ENCODE measurements at regions not wholly inside any gene's neighbourhood (a gene's known extent, or its start where the extent isn't known, plus 50 kb on each side); places are given as distances from the start of the nearest gene placed in this dataset.

- Histone ChIP-seq H3K36me3 (no peaks in the 10 kb centered on the region), H3K4me1 (no peaks in the 10 kb centered on the region), H3K27ac (no peak overlapping the region), H3K9me3 (no peaks in the 10 kb centered on the region), H3K27me3 (no peaks in the 10 kb centered on the region), H3K4me3 (replicated peaks in 1 of 3) (no peak overlapping the region)
- intact Hi-C loops (cut with DNase I) = no loop called here
- no peak for DNase-seq
- TF ChIP-seq POLR2A (IDR thresholded peaks at IDR 0.05) (no peak), CTCF (IDR thresholded peaks at IDR 0.05) (no peak)
- WGBS, 2 donors = 97 to 98% methylated on average over 4 of the region's 4 CpGs
These were observed 90.5 kb upstream of the SPRED2 start for GRCh38 chr2:65522922-65523321.

- TF ChIP-seq POLR2A (IDR thresholded peaks at IDR 0.05) = no peak
- no peak for TF ChIP-seq CTCF (IDR thresholded peaks at IDR 0.05)
- intact Hi-C loops (cut with DNase I) = no loop called here
- Histone ChIP-seq H3K9me3 (no peaks in the 10 kb centered on the region), H3K36me3 (no peaks in the 10 kb centered on the region), H3K4me1 (no peaks in the 10 kb centered on the region), H3K27me3 (no peaks in the 10 kb centered on the region), H3K27ac (no peak overlapping the region), H3K4me3 (replicated peaks in 1 of 3) (no peak overlapping the region)
- no peak for DNase-seq
- WGBS, 2 donors = 85 to 100% methylated on average over 1 of the region's 1 CpG
These were observed 86.4 kb upstream of the SPRED2 start for GRCh38 chr2:65518751-65519150.

GRCh38 chr2:65514555-65515195 is 82.3 kb upstream of the SPRED2 start:
- WGBS, 2 donors = 78 to 89% methylated on average over 4 of the region's 4 CpGs
- TF ChIP-seq POLR2A (IDR thresholded peaks at IDR 0.05) (no peak), CTCF (IDR thresholded peaks at IDR 0.05) (no peak)
- H3K4me3 ChIP-seq (replicated peaks in 1 of 3) = no peak overlapping the region

GRCh38 chr2:65512783-65513182 is 80.4 kb upstream of the SPRED2 start:
- no peak for TF ChIP-seq POLR2A (IDR thresholded peaks at IDR 0.05)
- TF ChIP-seq CTCF (IDR thresholded peaks at IDR 0.05) = no peak
- no peaks in the 10 kb centered on the region for H3K36me3 ChIP-seq
- intact Hi-C loops (cut with DNase I) = no loop called here
- H3K9me3 ChIP-seq = no peaks in the 10 kb centered on the region
- no peak for DNase-seq
- 94 to 96% methylated on average over 5 of the region's 5 CpGs for WGBS, 2 donors
- no peak overlapping the region for H3K27ac ChIP-seq
- H3K4me3 ChIP-seq (replicated peaks in 1 of 3) = no peak overlapping the region
- H3K4me1 ChIP-seq = no peaks in the 10 kb centered on the region
- H3K27me3 ChIP-seq = no peaks in the 10 kb centered on the region

More at GRCh38 chr2:65514555-65515195, 82.3 kb upstream of the SPRED2 start:
- H3K4me1 ChIP-seq = no peaks in the 10 kb centered on the region
- intact Hi-C loops (cut with DNase I) = no loop called here
- DNase-seq = no peak
- H3K9me3 ChIP-seq = no peaks in the 10 kb centered on the region
- no peak overlapping the region for H3K27ac ChIP-seq
- no peaks in the 10 kb centered on the region for H3K27me3 ChIP-seq
- H3K36me3 ChIP-seq = no peaks in the 10 kb centered on the region

- Histone ChIP-seq H3K27me3 (no peaks in the 10 kb centered on the region), H3K27ac (no peak overlapping the region), H3K4me1 (no peaks in the 10 kb centered on the region), H3K9me3 (no peaks in the 10 kb centered on the region), H3K4me3 (replicated peaks in 1 of 3) (no peak overlapping the region), H3K36me3 (no peaks in the 10 kb centered on the region)
- WGBS, 2 donors = 82 to 85% methylated on average over 2 of the region's 2 CpGs
- intact Hi-C loops (cut with DNase I) = no loop called here
- no peak for DNase-seq
- no peak for TF ChIP-seq CTCF (IDR thresholded peaks at IDR 0.05)
- no peak for TF ChIP-seq POLR2A (IDR thresholded peaks at IDR 0.05)
These were observed 78.9 kb upstream of the SPRED2 start for GRCh38 chr2:65511306-65511705.
